Ishikawa (cell line): ENCODE measurements at regions not wholly inside any gene's neighbourhood (a gene's known extent, or its start where the extent isn't known, plus 50 kb on each side); places are given as distances from the start of the nearest gene placed in this dataset.

Experiments used
- CREB1 ChIP-seq: IDR thresholded peaks from 2 replicates; pipeline ENCODE4 v1.6.1; 2012; ENCODE audit warnings: low read depth
- EGR1 ChIP-seq: IDR thresholded peaks from 2 replicates; pipeline ENCODE4 v1.6.1; 2012
- EP300 ChIP-seq: IDR thresholded peaks from 2 replicates; pipeline ENCODE4 v1.6.1; 2012; ENCODE audit warnings: borderline replicate concordance
- MAX ChIP-seq: IDR thresholded peaks from 2 replicates; pipeline ENCODE4 v1.6.1; 2012
- NFIC ChIP-seq: IDR thresholded peaks from 2 replicates; pipeline ENCODE4 v1.6.1; 2012
- RAD21 ChIP-seq: IDR thresholded peaks from 2 replicates; pipeline ENCODE4 v1.6.1; 2012; ENCODE audit warnings: low read depth
- TAF1 ChIP-seq: IDR thresholded peaks from 2 replicates; pipeline ENCODE4 v1.6.1; 2012; ENCODE audit warnings: low read depth, mild to moderate bottlenecking
- TCF12 ChIP-seq: IDR thresholded peaks from 2 replicates; pipeline ENCODE4 v1.6.1; 2012; ENCODE audit warnings: low read depth
- TEAD4 ChIP-seq: IDR thresholded peaks from 2 replicates; pipeline ENCODE4 v1.6.1; 2012
- YY1 ChIP-seq: IDR thresholded peaks from 2 replicates; pipeline ENCODE4 v1.6.1; 2012; ENCODE audit warnings: low read depth
- TF ChIP-seq, protein P1 (sequence below): IDR thresholded peaks from 2 replicates; pipeline ENCODE4 v1.6.1; 2012; ENCODE audit warnings: low read depth, mild to moderate bottlenecking

DNA sequence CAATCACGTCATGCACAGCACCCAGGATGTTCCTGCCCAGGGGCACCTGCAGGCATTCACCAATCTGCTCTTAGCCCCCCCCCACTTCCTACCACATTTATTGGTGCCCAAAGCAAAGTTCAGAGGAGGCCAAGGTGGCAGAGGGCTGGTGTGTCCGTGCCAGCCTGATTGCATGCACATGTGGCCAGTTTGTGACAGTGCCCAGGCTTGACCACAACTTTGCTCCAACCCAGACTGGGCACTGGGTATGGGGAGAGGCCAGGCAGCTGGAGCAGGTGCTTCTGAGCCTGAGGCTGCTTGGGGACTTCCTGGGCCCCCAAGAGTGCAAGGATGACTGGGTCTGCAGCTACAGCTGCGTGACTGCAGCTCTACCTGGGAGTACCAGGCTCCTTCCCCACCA, 192.3 kb upstream of the BCHE start:
- TF ChIP-seq CREB1 (no peak), MAX (no peak), YY1 (no peak), RAD21 (no peak), TEAD4 (no peak), TAF1 (no peak), EP300 (no peak), NFIC (no peak), EGR1 (no peak), TCF12 (no peak)
- TF ChIP-seq, protein P1, sequence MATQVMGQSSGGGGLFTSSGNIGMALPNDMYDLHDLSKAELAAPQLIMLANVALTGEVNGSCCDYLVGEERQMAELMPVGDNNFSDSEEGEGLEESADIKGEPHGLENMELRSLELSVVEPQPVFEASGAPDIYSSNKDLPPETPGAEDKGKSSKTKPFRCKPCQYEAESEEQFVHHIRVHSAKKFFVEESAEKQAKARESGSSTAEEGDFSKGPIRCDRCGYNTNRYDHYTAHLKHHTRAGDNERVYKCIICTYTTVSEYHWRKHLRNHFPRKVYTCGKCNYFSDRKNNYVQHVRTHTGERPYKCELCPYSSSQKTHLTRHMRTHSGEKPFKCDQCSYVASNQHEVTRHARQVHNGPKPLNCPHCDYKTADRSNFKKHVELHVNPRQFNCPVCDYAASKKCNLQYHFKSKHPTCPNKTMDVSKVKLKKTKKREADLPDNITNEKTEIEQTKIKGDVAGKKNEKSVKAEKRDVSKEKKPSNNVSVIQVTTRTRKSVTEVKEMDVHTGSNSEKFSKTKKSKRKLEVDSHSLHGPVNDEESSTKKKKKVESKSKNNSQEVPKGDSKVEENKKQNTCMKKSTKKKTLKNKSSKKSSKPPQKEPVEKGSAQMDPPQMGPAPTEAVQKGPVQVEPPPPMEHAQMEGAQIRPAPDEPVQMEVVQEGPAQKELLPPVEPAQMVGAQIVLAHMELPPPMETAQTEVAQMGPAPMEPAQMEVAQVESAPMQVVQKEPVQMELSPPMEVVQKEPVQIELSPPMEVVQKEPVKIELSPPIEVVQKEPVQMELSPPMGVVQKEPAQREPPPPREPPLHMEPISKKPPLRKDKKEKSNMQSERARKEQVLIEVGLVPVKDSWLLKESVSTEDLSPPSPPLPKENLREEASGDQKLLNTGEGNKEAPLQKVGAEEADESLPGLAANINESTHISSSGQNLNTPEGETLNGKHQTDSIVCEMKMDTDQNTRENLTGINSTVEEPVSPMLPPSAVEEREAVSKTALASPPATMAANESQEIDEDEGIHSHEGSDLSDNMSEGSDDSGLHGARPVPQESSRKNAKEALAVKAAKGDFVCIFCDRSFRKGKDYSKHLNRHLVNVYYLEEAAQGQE = no peak
